ENCODE measurements at regions not wholly inside any gene's neighbourhood (a gene's known extent, or its start where the extent isn't known, plus 50 kb on each side); places are given as distances from the start of the nearest gene placed in this dataset.
"Not testable (repeated sequence)": the region's sequence is repeated elsewhere in the genome, so short reads cannot be mapped to it uniquely, and the experiment has no call there.

- DNase-seq = no peak
Observed at GRCh38 chr15:30030345-30030744, 52.4 kb upstream of the GOLGA8J start.

GRCh38 chr15:30023798-30024295 is 58.9 kb upstream of the GOLGA8J start:
- peak; percentile 71 for DNase-seq

- no peak for DNase-seq
Observed at GRCh38 chr15:30010746-30011145, 72.0 kb upstream of the GOLGA8J start.

GRCh38 chr15:30008156-30008555 is 74.6 kb upstream of the GOLGA8J start:
- no peak for DNase-seq

- DNase-seq = no peak
Observed at GRCh38 chr15:30001602-30002001, 81.2 kb upstream of the GOLGA8J start.

GRCh38 chr15:29998033-29998432 is 84.7 kb upstream of the GOLGA8J start:
- DNase-seq = no peak

- DNase-seq = no peak
Observed at GRCh38 chr15:29997499-29997898, 85.3 kb upstream of the GOLGA8J start.

- DNase-seq = no peak
Observed at GRCh38 chr15:29994284-29994683, 88.5 kb upstream of the GOLGA8J start.

GRCh38 chr15:29990954-29991353 is 91.8 kb upstream of the GOLGA8J start:
- DNase-seq = no peak

- no peak for DNase-seq
Observed at GRCh38 chr15:29990035-29990434, 92.7 kb upstream of the GOLGA8J start.

- DNase-seq = peak; percentile 26
Observed at GRCh38 chr15:29988701-29989100, 94.1 kb upstream of the GOLGA8J start.

GRCh38 chr15:29986946-29987345 is 95.8 kb upstream of the GOLGA8J start:
- DNase-seq = no peak

GRCh38 chr15:29978411-29979382 is 104.1 kb upstream of the GOLGA8J start:
- DNase-seq = no peak

GRCh38 chr15:29974056-29974455 is 108.7 kb upstream of the GOLGA8J start:
- not testable (repeated sequence) for DNase-seq

GRCh38 chr15:29972051-29972450 is 110.7 kb upstream of the GOLGA8J start:
- no peak for DNase-seq

GRCh38 chr15:29970402-29970695 is 112.4 kb upstream of the GOLGA8J start:
- DNase-seq = no peak

GRCh38 chr15:29969562-29970401 is 113.0 kb upstream of the GOLGA8J start:
- no peak for DNase-seq

- no peak for DNase-seq
Observed at GRCh38 chr15:29968895-29969561, 113.7 kb upstream of the GOLGA8J start.

GRCh38 chr15:29968099-29968894 is 114.5 kb upstream of the GOLGA8J start:
- peak; percentile 9 for DNase-seq

GRCh38 chr15:29962407-29962806 is 120.3 kb upstream of the GOLGA8J start:
- no peak for DNase-seq

- DNase-seq = no peak
Observed at GRCh38 chr15:29959384-29960137, 123.2 kb upstream of the GOLGA8J start.
